H9 (cell line): ENCODE measurements at regions not wholly inside any gene's neighbourhood (a gene's known extent, or its start where the extent isn't known, plus 50 kb on each side); places are given as distances from the start of the nearest gene placed in this dataset.

Source experiments
- DNase-seq: peaks from one replicate; pipeline ENCODE4 v3.0.0-alpha.2; 2017
- H2AFZ ChIP-seq: one replicate; pipeline ENCODE4 v1.6.1; 2013; ENCODE audit warnings: mild to moderate bottlenecking, low read length, control low read depth, moderate library complexity
- H2AK5ac ChIP-seq: 2 replicates; pipeline ENCODE4 v1.6.1; 2013; ENCODE audit warnings: low read length, control low read depth, mixed read lengths; ENCODE audit not compliant: insufficient read length
- H2BK120ac ChIP-seq: one replicate; pipeline ENCODE4 v1.6.1; 2013; ENCODE audit warnings: low read depth, mild to moderate bottlenecking, low read length, control low read depth, inconsistent platforms; ENCODE audit not compliant: poor library complexity, severe bottlenecking
- H2BK12ac ChIP-seq: 2 replicates; pipeline ENCODE4 v1.6.1; 2013; ENCODE audit warnings: low read length, control low read depth, mixed read lengths, low read depth; ENCODE audit not compliant: insufficient read length
- H2BK15ac ChIP-seq: 2 replicates; pipeline ENCODE4 v1.6.1; 2013; ENCODE audit warnings: low read depth, low read length, control low read depth
- H2BK20ac ChIP-seq: one replicate; pipeline ENCODE4 v1.6.1; 2013; ENCODE audit warnings: low read depth, mild to moderate bottlenecking, low read length, control low read depth, inconsistent platforms; ENCODE audit not compliant: poor library complexity, severe bottlenecking
- H2BK5ac ChIP-seq: 2 replicates; pipeline ENCODE4 v1.6.1; 2013; ENCODE audit warnings: low read length, control low read depth, mixed read lengths; ENCODE audit not compliant: insufficient read length
- H3K14ac ChIP-seq: 2 replicates; pipeline ENCODE4 v1.6.1; 2013; ENCODE audit warnings: low read length, control low read depth; ENCODE audit not compliant: insufficient read depth
- H3K18ac ChIP-seq: 2 replicates; pipeline ENCODE4 v1.6.1; 2013; ENCODE audit warnings: low read depth, mild to moderate bottlenecking, mixed read lengths, low read length, control low read depth; ENCODE audit not compliant: insufficient read length
- H3K23ac ChIP-seq: 2 replicates; pipeline ENCODE4 v1.6.1; 2013; ENCODE audit warnings: low read length, control low read depth, mixed read lengths, low read depth; ENCODE audit not compliant: insufficient read length
- H3K23me2 ChIP-seq: 2 replicates; pipeline ENCODE4 v1.6.1; 2013; ENCODE audit warnings: low read depth, mild to moderate bottlenecking, mixed read lengths, low read length, control low read depth; ENCODE audit not compliant: insufficient read length, poor library complexity, severe bottlenecking
- H3K27ac ChIP-seq: 2 replicates; pipeline ENCODE4 v1.5.1; 2013; ENCODE audit warnings: low read length, control low read depth, mixed read lengths, low read depth; ENCODE audit not compliant: insufficient read length
- H3K27me3 ChIP-seq: 2 replicates; pipeline ENCODE4 v1.6.1; 2013; ENCODE audit warnings: low read length, control low read depth, inconsistent platforms; ENCODE audit not compliant: insufficient read depth
- H3K4ac ChIP-seq: 2 replicates; pipeline ENCODE4 v1.6.1; 2013; ENCODE audit warnings: low read depth, mild to moderate bottlenecking, control low read depth, inconsistent platforms, low read length, moderate library complexity
- H3K4me1 ChIP-seq: 2 replicates; pipeline ENCODE4 v1.6.1; 2013; ENCODE audit warnings: low read length, control low read depth, inconsistent platforms; ENCODE audit not compliant: insufficient read depth
- H3K4me2 ChIP-seq: 2 replicates; pipeline ENCODE4 v1.6.1; 2013; ENCODE audit warnings: low read length, control low read depth, mixed read lengths; ENCODE audit not compliant: insufficient read length, insufficient read depth
- H3K56ac ChIP-seq: 2 replicates; pipeline ENCODE4 v1.6.1; 2013; ENCODE audit warnings: low read depth, mild to moderate bottlenecking, mixed read lengths, low read length, control low read depth; ENCODE audit not compliant: insufficient read length
- H3K79me1 ChIP-seq: 2 replicates; pipeline ENCODE4 v1.6.1; 2013; ENCODE audit warnings: low read depth, mild to moderate bottlenecking, moderate library complexity, low read length, control low read depth, inconsistent platforms; ENCODE audit not compliant: insufficient read depth, poor library complexity, severe bottlenecking
- H3K79me2 ChIP-seq: 2 replicates; pipeline ENCODE4 v1.6.1; 2013; ENCODE audit warnings: low read length, control low read depth, inconsistent platforms; ENCODE audit not compliant: insufficient read depth
- H3K9ac ChIP-seq: 2 replicates; pipeline ENCODE4 v1.6.1; 2013; ENCODE audit warnings: low read length, control low read depth, mixed read lengths; ENCODE audit not compliant: insufficient read length; ENCODE audit errors: extremely low read depth
- H3K9me3 ChIP-seq: one replicate; pipeline ENCODE4 v1.6.1; 2013; ENCODE audit warnings: low read depth, low read length, inconsistent platforms; ENCODE audit not compliant: control insufficient read depth
- H3T11ph ChIP-seq: one replicate; pipeline ENCODE4 v1.6.1; 2013; ENCODE audit warnings: mild to moderate bottlenecking, low read length, control low read depth, inconsistent platforms
- H4K20me1 ChIP-seq: one replicate; pipeline ENCODE4 v1.6.1; 2013; ENCODE audit not compliant: control insufficient read depth, insufficient read length, insufficient read depth
- H4K5ac ChIP-seq: 2 replicates; pipeline ENCODE4 v1.6.1; 2013; ENCODE audit warnings: low read depth, mild to moderate bottlenecking, mixed read lengths, low read length, control low read depth; ENCODE audit not compliant: insufficient read length
- H4K8ac ChIP-seq: replicated peaks from 2 replicates; pipeline ENCODE4 v1.6.1; 2013; ENCODE audit warnings: low read length, control low read depth, mixed read lengths, low read depth; ENCODE audit not compliant: insufficient read length
- H4K91ac ChIP-seq: 2 replicates; pipeline ENCODE4 v1.6.1; 2013; ENCODE audit warnings: low read depth, mild to moderate bottlenecking, moderate library complexity, mixed read lengths, low read length, control low read depth; ENCODE audit not compliant: insufficient read length
- H3K27ac Mint-ChIP-seq, 3 experiments: 2 replicates in 2 of 3; 3 replicates in 1 of 3; pipeline ENCODE4 v1.8.0; 2020 to 2021; ENCODE audit warnings: mixed read lengths in 3 of 3, mild to moderate bottlenecking in 1 of 3, moderate library complexity in 1 of 3
- H3K27me3 Mint-ChIP-seq: 2 replicates; pipeline ENCODE4 v1.8.0; 2021; ENCODE audit warnings: low read depth, mild to moderate bottlenecking, moderate library complexity, mixed read lengths
- H3K36me3 Mint-ChIP-seq, 3 experiments: 2 replicates in 2 of 3; 3 replicates in 1 of 3; pipeline ENCODE4 v1.8.0; 2020 to 2021; ENCODE audit warnings: low read depth in 3 of 3, mixed read lengths in 3 of 3; ENCODE audit not compliant: insufficient read depth in 1 of 3
- H3K4me1 Mint-ChIP-seq, 2 experiments: 2 replicates each; pipeline ENCODE4 v1.8.0; 2020; ENCODE audit warnings: mixed read lengths in 2 of 2
- H3K4me3 Mint-ChIP-seq, 2 experiments: 2 replicates in 1 of 2; 3 replicates in 1 of 2; pipeline ENCODE4 v1.8.0; 2020 to 2021; ENCODE audit warnings: mild to moderate bottlenecking in 2 of 2, mixed read lengths in 2 of 2, moderate library complexity in 1 of 2
- H3K9me3 Mint-ChIP-seq, 2 experiments: 2 replicates in 1 of 2; 3 replicates in 1 of 2; pipeline ENCODE4 v1.8.0; 2020; ENCODE audit warnings: mild to moderate bottlenecking in 2 of 2, mixed read lengths in 2 of 2, moderate library complexity in 1 of 2
- CTCF ChIP-seq: fragments of 200-600 bp; sonication (generic); conservative IDR thresholded peaks from 3 replicates; pipeline ENCODE4 v1.8.0; 2021; ENCODE audit warnings: antibody characterized with exemption, mild to moderate bottlenecking
- WGBS: extraction: QIAGEN DNeasy Blood & Tissue Kit; methylation state at CpG from one replicate; pipeline ENCODE4 v1.1.7; 2013; ENCODE audit warnings: missing lambda C conversion rate, low lambda C conversion rate, mixed read lengths; ENCODE audit not compliant: insufficient read length; ENCODE audit errors: extremely low coverage; 5-methylcytosine and 5-hydroxymethylcytosine counted together

GRCh38 chr3:148343416-148343815 lies 354.3 kb upstream of the AGTR1 start:
- WGBS, result no CpG with 5 or more reads among the region's 1 CpG
- no peaks in the 10 kb centered on the region for H3K27me3 Mint-ChIP-seq
- no peak overlapping the region for H3K4me3 Mint-ChIP-seq
- H3K23ac ChIP-seq, result no peak overlapping the region
- H2BK20ac ChIP-seq, result no peak overlapping the region
- no peak overlapping the region for H2AK5ac ChIP-seq
- H3K56ac ChIP-seq, result no peak overlapping the region
- H3K18ac ChIP-seq, result no peak overlapping the region
- H2BK120ac ChIP-seq, result no peak overlapping the region
- no peak overlapping the region for H2BK15ac ChIP-seq
- H3K79me1 ChIP-seq, result no peaks in the 10 kb centered on the region
- no peak overlapping the region for H3K27ac ChIP-seq
- no peak overlapping the region for H2BK12ac ChIP-seq
- H3K27me3 ChIP-seq, result no peaks in the 10 kb centered on the region
- no peaks in the 10 kb centered on the region for H4K20me1 ChIP-seq
- H2AFZ ChIP-seq, result no peak overlapping the region
- no peak overlapping the region for H3T11ph ChIP-seq
- no peaks in the 10 kb centered on the region for H3K23me2 ChIP-seq
- no peaks in the 10 kb centered on the region for H3K9me3 ChIP-seq
- no peak overlapping the region for H3K4ac ChIP-seq
- no peak for TF ChIP-seq CTCF
- no peaks in the 10 kb centered on the region for H3K4me1 ChIP-seq
- peaks cover 18% of the 10 kb centered on the region in 2 experiments for H3K9me3 Mint-ChIP-seq
- no peak overlapping the region for H4K8ac ChIP-seq
- no peak overlapping the region for H3K27ac Mint-ChIP-seq
- H4K5ac ChIP-seq, result no peak overlapping the region
- H2BK5ac ChIP-seq, result no peak overlapping the region
- H3K9ac ChIP-seq, result no peak overlapping the region
- no peak overlapping the region for H3K4me2 ChIP-seq
- no peaks in the 10 kb centered on the region for H3K79me2 ChIP-seq
- DNase-seq, result no peak
- H3K4me1 Mint-ChIP-seq, result no peaks in the 10 kb centered on the region
- peaks cover 2 to 19% (median 7%) of the 10 kb centered on the region in 3 experiments; a peak in 4 of 7 replicates for H3K36me3 Mint-ChIP-seq
- no peak overlapping the region for H3K14ac ChIP-seq
- no peak overlapping the region for H4K91ac ChIP-seq
